ENCODE measurements at regions not wholly inside any gene's neighbourhood (a gene's known extent, or its start where the extent isn't known, plus 50 kb on each side); places are given as distances from the start of the nearest gene placed in this dataset.
A peak's percentile ranks its signal among the peaks of the same experiment; 100 is the strongest.

DNA sequence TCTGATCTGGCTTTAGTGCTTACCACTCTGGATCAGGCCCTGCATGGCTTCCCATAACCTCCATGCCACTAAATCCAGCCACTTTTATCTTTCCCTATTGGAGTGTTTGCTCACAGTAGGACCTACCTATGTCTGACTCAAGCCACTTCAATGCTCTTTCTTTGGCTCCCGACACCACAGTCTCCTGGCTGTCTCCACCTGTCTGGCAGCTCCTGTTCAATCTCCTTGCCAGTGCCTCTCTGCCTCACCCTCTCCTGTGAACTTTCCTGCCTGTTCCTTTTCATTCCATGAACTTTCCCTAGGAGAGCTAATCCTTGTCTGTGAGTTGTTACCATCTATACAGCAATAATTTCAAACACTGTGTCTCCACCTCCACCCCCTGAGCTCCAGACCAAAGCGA, 82.6 kb upstream of the UCN3 start:
- TF ChIP-seq POLR2AphosphoS5 (IDR thresholded peaks at IDR 0.05; ENCODE audit: low read depth), result no peak
- TF ChIP-seq, protein P1, sequence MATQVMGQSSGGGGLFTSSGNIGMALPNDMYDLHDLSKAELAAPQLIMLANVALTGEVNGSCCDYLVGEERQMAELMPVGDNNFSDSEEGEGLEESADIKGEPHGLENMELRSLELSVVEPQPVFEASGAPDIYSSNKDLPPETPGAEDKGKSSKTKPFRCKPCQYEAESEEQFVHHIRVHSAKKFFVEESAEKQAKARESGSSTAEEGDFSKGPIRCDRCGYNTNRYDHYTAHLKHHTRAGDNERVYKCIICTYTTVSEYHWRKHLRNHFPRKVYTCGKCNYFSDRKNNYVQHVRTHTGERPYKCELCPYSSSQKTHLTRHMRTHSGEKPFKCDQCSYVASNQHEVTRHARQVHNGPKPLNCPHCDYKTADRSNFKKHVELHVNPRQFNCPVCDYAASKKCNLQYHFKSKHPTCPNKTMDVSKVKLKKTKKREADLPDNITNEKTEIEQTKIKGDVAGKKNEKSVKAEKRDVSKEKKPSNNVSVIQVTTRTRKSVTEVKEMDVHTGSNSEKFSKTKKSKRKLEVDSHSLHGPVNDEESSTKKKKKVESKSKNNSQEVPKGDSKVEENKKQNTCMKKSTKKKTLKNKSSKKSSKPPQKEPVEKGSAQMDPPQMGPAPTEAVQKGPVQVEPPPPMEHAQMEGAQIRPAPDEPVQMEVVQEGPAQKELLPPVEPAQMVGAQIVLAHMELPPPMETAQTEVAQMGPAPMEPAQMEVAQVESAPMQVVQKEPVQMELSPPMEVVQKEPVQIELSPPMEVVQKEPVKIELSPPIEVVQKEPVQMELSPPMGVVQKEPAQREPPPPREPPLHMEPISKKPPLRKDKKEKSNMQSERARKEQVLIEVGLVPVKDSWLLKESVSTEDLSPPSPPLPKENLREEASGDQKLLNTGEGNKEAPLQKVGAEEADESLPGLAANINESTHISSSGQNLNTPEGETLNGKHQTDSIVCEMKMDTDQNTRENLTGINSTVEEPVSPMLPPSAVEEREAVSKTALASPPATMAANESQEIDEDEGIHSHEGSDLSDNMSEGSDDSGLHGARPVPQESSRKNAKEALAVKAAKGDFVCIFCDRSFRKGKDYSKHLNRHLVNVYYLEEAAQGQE (IDR thresholded peaks at IDR 0.05; ENCODE audit: insufficient replicate concordance, low read depth), result no peak
- TF ChIP-seq SPI1 (IDR thresholded peaks at IDR 0.05; ENCODE audit: borderline replicate concordance, low read depth), result no peak
- TF ChIP-seq GABPA (IDR thresholded peaks at IDR 0.05; ENCODE audit: low read depth), result no peak
- TF ChIP-seq, protein P2, sequence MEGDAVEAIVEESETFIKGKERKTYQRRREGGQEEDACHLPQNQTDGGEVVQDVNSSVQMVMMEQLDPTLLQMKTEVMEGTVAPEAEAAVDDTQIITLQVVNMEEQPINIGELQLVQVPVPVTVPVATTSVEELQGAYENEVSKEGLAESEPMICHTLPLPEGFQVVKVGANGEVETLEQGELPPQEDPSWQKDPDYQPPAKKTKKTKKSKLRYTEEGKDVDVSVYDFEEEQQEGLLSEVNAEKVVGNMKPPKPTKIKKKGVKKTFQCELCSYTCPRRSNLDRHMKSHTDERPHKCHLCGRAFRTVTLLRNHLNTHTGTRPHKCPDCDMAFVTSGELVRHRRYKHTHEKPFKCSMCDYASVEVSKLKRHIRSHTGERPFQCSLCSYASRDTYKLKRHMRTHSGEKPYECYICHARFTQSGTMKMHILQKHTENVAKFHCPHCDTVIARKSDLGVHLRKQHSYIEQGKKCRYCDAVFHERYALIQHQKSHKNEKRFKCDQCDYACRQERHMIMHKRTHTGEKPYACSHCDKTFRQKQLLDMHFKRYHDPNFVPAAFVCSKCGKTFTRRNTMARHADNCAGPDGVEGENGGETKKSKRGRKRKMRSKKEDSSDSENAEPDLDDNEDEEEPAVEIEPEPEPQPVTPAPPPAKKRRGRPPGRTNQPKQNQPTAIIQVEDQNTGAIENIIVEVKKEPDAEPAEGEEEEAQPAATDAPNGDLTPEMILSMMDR (IDR thresholded peaks at IDR 0.05; ENCODE audit: insufficient read depth, low read length), result no peak
- no peaks in the 10 kb centered on the region for H3K27me3 ChIP-seq (ENCODE audit: insufficient read depth, poor library complexity, severe bottlenecking)
- DNase-seq (ENCODE audit: low read depth in 1 of 2, low spot score in 1 of 2), result no peak
- H3K4me3 ChIP-seq (replicated peaks; ENCODE audit: insufficient read depth, low read length), result no peak overlapping the region
- no peak overlapping the region for H3K27ac ChIP-seq (replicated peaks)

DNA sequence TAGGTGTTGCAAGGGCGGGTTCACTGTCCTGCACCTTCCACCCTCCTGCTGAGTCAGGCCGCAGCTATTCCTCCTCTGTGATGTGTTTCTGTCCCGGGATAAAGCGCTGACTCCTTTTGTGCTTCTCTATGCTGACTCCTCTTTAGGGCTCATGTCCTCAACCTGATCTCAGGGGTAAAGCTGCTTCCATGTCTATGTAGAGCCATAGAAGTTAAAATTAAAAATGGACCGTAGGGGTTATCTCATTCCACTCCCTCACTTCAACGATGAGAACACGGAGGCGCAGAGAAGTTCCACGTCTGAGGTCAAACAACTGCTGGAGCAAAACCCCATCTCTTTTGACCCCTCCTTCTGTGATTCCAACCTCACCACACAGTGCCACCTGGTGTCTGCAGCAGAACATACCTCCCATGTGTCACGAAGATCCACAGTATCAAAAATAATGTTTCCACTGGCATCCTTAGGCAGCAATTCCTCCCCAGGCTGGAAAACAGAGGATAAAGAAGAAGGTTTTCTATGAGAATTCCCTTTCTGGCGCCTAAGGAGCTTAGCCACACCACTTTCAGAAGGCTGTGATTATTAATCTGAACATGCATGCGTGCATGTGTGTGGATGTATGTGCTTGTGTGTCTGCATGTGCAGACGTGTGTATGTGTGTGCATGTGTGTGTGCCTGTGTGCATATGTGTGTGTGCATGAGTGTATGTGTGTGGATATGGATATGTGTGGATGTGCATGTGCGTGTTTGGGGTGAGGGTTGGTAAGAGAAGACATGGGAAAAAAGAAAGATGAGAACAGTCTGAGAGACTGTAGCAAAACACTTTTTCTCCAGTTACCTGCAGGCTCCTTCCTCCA, 81.2 kb upstream of the UCN3 start:
- TF ChIP-seq SPI1 (IDR thresholded peaks at IDR 0.05; ENCODE audit: borderline replicate concordance, low read depth), result no peak
- TF ChIP-seq, protein P2 (IDR thresholded peaks at IDR 0.05; ENCODE audit: insufficient read depth, low read length), result peak; percentile 2
- Histone ChIP-seq H3K4me3 (replicated peaks; ENCODE audit: insufficient read depth, low read length) (no peak overlapping the region), H3K27ac (replicated peaks) (peak overlapping the region; percentile 77), H3K27me3 (ENCODE audit: insufficient read depth, poor library complexity, severe bottlenecking) (no peaks in the 10 kb centered on the region)
- DNase-seq (ENCODE audit: low read depth in 1 of 2, low spot score in 1 of 2), result peak in 1 of 2 experiments; percentile 66

DNA sequence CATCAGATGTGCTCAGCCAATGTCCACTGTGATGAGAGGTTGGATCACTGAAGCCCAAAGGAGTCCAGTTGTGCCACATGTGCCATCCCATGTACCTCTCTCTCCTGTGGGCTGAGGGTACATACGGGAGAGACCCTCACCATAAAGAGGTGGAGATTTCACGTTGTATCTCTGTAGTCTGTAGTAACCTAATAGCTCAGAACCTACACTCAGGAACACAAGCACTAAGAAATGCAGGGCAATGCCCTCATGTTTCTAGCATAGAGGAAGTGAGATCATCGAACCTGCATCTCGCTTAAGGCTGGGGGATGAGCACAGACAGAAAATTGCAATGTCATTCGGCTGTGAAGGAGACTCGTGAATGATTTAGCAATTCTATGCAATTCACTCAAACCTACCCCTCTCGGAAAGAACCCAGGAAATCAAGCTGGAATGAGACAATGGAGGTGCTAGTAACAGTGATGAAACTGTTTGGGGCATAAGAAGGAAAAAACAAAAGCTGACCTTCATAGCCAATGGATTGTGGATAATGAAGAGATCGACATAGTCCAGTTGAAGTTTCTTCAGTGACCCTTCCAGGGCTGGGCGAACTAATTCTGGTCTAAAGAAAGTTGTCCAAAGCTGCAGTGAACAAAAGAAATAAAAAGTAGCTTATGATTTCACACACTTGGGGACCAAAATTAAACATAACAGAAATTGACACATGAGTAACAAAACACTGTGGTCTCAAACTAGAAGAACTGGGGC, 80.3 kb upstream of the UCN3 start:
- no peak overlapping the region for H3K4me3 ChIP-seq (replicated peaks; ENCODE audit: insufficient read depth, low read length)
- peak overlapping the region; percentile 77 for H3K27ac ChIP-seq (replicated peaks)
- peak; percentile 80 to 81 for DNase-seq (ENCODE audit: low read depth in 1 of 2, low spot score in 1 of 2)
- H3K27me3 ChIP-seq (ENCODE audit: insufficient read depth, poor library complexity, severe bottlenecking), result no peaks in the 10 kb centered on the region
- TF ChIP-seq, protein P1 (IDR thresholded peaks at IDR 0.05; ENCODE audit: insufficient replicate concordance, low read depth), result no peak
- peak; percentile 76 for TF ChIP-seq SPI1 (IDR thresholded peaks at IDR 0.05; ENCODE audit: borderline replicate concordance, low read depth)
- TF ChIP-seq POLR2AphosphoS5 (IDR thresholded peaks at IDR 0.05; ENCODE audit: low read depth), result 0 out of 2 replicates have a peak, but pooled peaks have one; percentile 16
- TF ChIP-seq GABPA (IDR thresholded peaks at IDR 0.05; ENCODE audit: low read depth), result no peak

DNA sequence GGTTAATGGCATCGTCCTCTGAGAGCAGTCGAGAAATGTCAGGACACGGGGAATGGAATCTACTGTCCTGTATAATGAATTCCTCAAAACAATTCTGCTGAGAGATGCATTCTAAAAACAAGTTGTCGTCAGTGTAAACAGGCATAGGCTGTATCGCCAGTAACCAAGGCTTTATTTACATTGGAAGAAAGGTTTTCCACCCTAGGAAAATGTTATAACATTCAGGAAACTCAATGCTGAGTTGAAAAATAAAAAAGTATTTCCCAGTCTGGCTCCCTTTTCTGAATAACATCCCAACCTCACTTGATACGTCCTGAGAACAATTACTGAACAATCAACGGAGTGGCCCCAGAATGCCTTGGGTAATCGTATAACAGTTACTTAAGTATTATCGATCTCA, 79.6 kb upstream of the UCN3 start:
- no peaks in the 10 kb centered on the region for H3K27me3 ChIP-seq (ENCODE audit: insufficient read depth, poor library complexity, severe bottlenecking)
- no peak overlapping the region for H3K4me3 ChIP-seq (replicated peaks; ENCODE audit: insufficient read depth, low read length)
- peak overlapping the region; percentile 77 for H3K27ac ChIP-seq (replicated peaks)
- no peak for DNase-seq (ENCODE audit: low read depth in 1 of 2, low spot score in 1 of 2)
- no peak for TF ChIP-seq SPI1 (IDR thresholded peaks at IDR 0.05; ENCODE audit: borderline replicate concordance, low read depth)
- TF ChIP-seq, protein P1 (IDR thresholded peaks at IDR 0.05; ENCODE audit: insufficient replicate concordance, low read depth), result no peak
- TF ChIP-seq, protein P2 (IDR thresholded peaks at IDR 0.05; ENCODE audit: insufficient read depth, low read length), result no peak
- no peak for TF ChIP-seq GABPA (IDR thresholded peaks at IDR 0.05; ENCODE audit: low read depth)
- no peak for TF ChIP-seq POLR2AphosphoS5 (IDR thresholded peaks at IDR 0.05; ENCODE audit: low read depth)

Measured in HL-60 (cell line).